WTC11 (cell line): ENCODE measurements at regions not wholly inside any gene's neighbourhood (a gene's known extent, or its start where the extent isn't known, plus 50 kb on each side); places are given as distances from the start of the nearest gene placed in this dataset.
A peak's percentile ranks its signal among the peaks of the same experiment; 100 is the strongest.

ENCODE experiments used
- ATAC-seq: fragments of 200-7000 bp; cut with Tn5 transposase; 2 replicates; pipeline ENCODE4 v1.10.0; 2021; ENCODE audit warnings: mild to moderate bottlenecking, moderate library complexity
- CTCF ChIA-PET: fragments of 300-600 bp; sonication (Branson Sonifier 250); formaldehyde crosslinking; loops from one replicate; lab custom pipeline; 2021; ENCODE audit warnings: antibody characterized with exemption; lab: Charles Lee
- POLR2A ChIA-PET: fragments of 350-600 bp; sonication (Branson Sonifier 250); formaldehyde crosslinking; loops from one replicate; lab custom pipeline; 2021; ENCODE audit warnings: antibody characterized with exemption; lab: Charles Lee
- DNase-seq: peaks from one replicate; pipeline ENCODE4 v3.0.0; 2021; ENCODE audit warnings: low spot score
- H3K27ac Mint-ChIP-seq: 2 replicates; pipeline ENCODE4 v1.8.0; 2021; ENCODE audit warnings: mixed read lengths
- H3K27me3 Mint-ChIP-seq: 2 replicates; pipeline ENCODE4 v1.8.0; 2021; ENCODE audit warnings: low read depth, mild to moderate bottlenecking, moderate library complexity, mixed read lengths
- H3K36me3 Mint-ChIP-seq: 2 replicates; pipeline ENCODE4 v1.8.0; 2021; ENCODE audit warnings: mixed read lengths
- H3K4me1 Mint-ChIP-seq: 2 replicates; pipeline ENCODE4 v1.8.0; 2022; ENCODE audit warnings: mixed read lengths
- H3K4me3 Mint-ChIP-seq: 2 replicates; pipeline ENCODE4 v1.8.0; 2021; ENCODE audit warnings: mild to moderate bottlenecking, moderate library complexity, mixed read lengths
- H3K9me3 Mint-ChIP-seq: 2 replicates; pipeline ENCODE4 v1.8.0; 2021; ENCODE audit warnings: mixed read lengths
- AR ChIP-seq: fragments of 250-450 bp; sonication (Bioruptor Pico); IDR thresholded peaks from 2 replicates; pipeline ENCODE4 v1.9.0; 2021; ENCODE audit warnings: mild to moderate bottlenecking
- ELF4 ChIP-seq: sonication (generic); formaldehyde crosslinking; IDR thresholded peaks from 2 replicates; pipeline ENCODE4 v1.8.1; 2022; ENCODE audit warnings: low read depth, mild to moderate bottlenecking, moderate library complexity, missing genetic modification reagents
- EMX1 ChIP-seq: fragments of 250-450 bp; sonication (Bioruptor Pico); IDR thresholded peaks from 2 replicates; pipeline ENCODE4 v1.8.0; 2021; ENCODE audit warnings: mild to moderate bottlenecking
- ERG ChIP-seq: fragments of 250-450 bp; sonication (Bioruptor Pico); IDR thresholded peaks from 2 replicates; pipeline ENCODE4 v1.8.0; 2021; ENCODE audit warnings: mild to moderate bottlenecking
- HMGXB4 ChIP-seq: sonication (generic); formaldehyde crosslinking; IDR thresholded peaks from 2 replicates; pipeline ENCODE4 v1.8.1; 2023; ENCODE audit warnings: mild to moderate bottlenecking, moderate library complexity, missing genetic modification reagents
- JAZF1 ChIP-seq: fragments of 250-450 bp; sonication (Bioruptor Pico); IDR thresholded peaks from 2 replicates; pipeline ENCODE4 v1.9.0; 2021; ENCODE audit warnings: moderate library complexity, mild to moderate bottlenecking, inconsistent platforms
- MLX ChIP-seq: sonication (generic); formaldehyde crosslinking; IDR thresholded peaks from 2 replicates; pipeline ENCODE4 v1.8.1; 2023; ENCODE audit warnings: mild to moderate bottlenecking, missing genetic modification reagents, moderate library complexity
- RELA ChIP-seq: sonication (generic); formaldehyde crosslinking; IDR thresholded peaks from 2 replicates; pipeline ENCODE4 v1.8.1; 2022; ENCODE audit warnings: missing genetic modification reagents, mild to moderate bottlenecking, borderline replicate concordance
- TEAD4 ChIP-seq: sonication (generic); formaldehyde crosslinking; IDR thresholded peaks from 2 replicates; pipeline ENCODE4 v1.8.0; 2022; ENCODE audit warnings: mild to moderate bottlenecking, missing genetic modification reagents
- ZMAT4 ChIP-seq: fragments of 250-450 bp; sonication (Bioruptor Pico); IDR thresholded peaks from 2 replicates; pipeline ENCODE4 v1.9.0; 2021; ENCODE audit warnings: mild to moderate bottlenecking
- ZNF232 ChIP-seq: sonication (generic); formaldehyde crosslinking; IDR thresholded peaks from 2 replicates; pipeline ENCODE4 v1.8.0; 2022; ENCODE audit warnings: mild to moderate bottlenecking, missing genetic modification reagents
- ZNF263 ChIP-seq: sonication (generic); formaldehyde crosslinking; IDR thresholded peaks from 2 replicates; pipeline ENCODE4 v1.8.1; 2022; ENCODE audit warnings: low read depth, mild to moderate bottlenecking, moderate library complexity, missing genetic modification reagents
- ZNF416 ChIP-seq: fragments of 250-450 bp; sonication (Bioruptor Pico); IDR thresholded peaks from 2 replicates; pipeline ENCODE4 v1.9.0; 2021; ENCODE audit warnings: mild to moderate bottlenecking, inconsistent platforms
- TF ChIP-seq, protein P1 (sequence below): sonication (generic); formaldehyde crosslinking; IDR thresholded peaks from 2 replicates; pipeline ENCODE4 v1.8.1; 2023; ENCODE audit warnings: mild to moderate bottlenecking, missing genetic modification reagents, moderate library complexity
- TF ChIP-seq, protein P2 (sequence below): sonication (generic); formaldehyde crosslinking; IDR thresholded peaks from 2 replicates; pipeline ENCODE4 v1.8.0; 2022; ENCODE audit warnings: missing genetic modification reagents
- TF ChIP-seq, protein P3 (sequence below): fragments of 200-600 bp; IDR thresholded peaks from 2 replicates; pipeline ENCODE4 v1.8.0; 2022; ENCODE audit warnings: antibody characterized with exemption
- TF ChIP-seq, protein P4 (sequence below): sonication (generic); formaldehyde crosslinking; IDR thresholded peaks from 2 replicates; pipeline ENCODE4 v1.8.0; 2023; ENCODE audit warnings: mild to moderate bottlenecking, missing genetic modification reagents

- Mint-ChIP-seq H3K4me3 (no peak overlapping the region), H3K9me3 (no peaks in the 10 kb centered on the region), H3K4me1 (no peaks in the 10 kb centered on the region), H3K27ac (peak overlapping the region; percentile 51; the same call in 1 of the 2 replicates), H3K36me3 (no peaks in the 10 kb centered on the region), H3K27me3 (no peaks in the 10 kb centered on the region)
- TF ChIP-seq HMGXB4 (CRISPR knock-in tag) (no peak), ZMAT4 (no peak), MLX (no peak), RELA (no peak), TEAD4 (CRISPR knock-in tag) (no peak), JAZF1 (no peak), ZNF416 (no peak), EMX1 (CRISPR knock-in tag) (no peak), ZNF232 (CRISPR knock-in tag) (no peak), ERG (CRISPR knock-in tag) (no peak), ELF4 (CRISPR knock-in tag) (no peak), ZNF263 (CRISPR knock-in tag) (no peak), AR (CRISPR knock-in tag) (no peak)
- TF ChIP-seq, protein P1, sequence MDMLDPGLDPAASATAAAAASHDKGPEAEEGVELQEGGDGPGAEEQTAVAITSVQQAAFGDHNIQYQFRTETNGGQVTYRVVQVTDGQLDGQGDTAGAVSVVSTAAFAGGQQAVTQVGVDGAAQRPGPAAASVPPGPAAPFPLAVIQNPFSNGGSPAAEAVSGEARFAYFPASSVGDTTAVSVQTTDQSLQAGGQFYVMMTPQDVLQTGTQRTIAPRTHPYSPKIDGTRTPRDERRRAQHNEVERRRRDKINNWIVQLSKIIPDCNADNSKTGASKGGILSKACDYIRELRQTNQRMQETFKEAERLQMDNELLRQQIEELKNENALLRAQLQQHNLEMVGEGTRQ (CRISPR knock-in tag): no peak
- TF ChIP-seq, protein P2, sequence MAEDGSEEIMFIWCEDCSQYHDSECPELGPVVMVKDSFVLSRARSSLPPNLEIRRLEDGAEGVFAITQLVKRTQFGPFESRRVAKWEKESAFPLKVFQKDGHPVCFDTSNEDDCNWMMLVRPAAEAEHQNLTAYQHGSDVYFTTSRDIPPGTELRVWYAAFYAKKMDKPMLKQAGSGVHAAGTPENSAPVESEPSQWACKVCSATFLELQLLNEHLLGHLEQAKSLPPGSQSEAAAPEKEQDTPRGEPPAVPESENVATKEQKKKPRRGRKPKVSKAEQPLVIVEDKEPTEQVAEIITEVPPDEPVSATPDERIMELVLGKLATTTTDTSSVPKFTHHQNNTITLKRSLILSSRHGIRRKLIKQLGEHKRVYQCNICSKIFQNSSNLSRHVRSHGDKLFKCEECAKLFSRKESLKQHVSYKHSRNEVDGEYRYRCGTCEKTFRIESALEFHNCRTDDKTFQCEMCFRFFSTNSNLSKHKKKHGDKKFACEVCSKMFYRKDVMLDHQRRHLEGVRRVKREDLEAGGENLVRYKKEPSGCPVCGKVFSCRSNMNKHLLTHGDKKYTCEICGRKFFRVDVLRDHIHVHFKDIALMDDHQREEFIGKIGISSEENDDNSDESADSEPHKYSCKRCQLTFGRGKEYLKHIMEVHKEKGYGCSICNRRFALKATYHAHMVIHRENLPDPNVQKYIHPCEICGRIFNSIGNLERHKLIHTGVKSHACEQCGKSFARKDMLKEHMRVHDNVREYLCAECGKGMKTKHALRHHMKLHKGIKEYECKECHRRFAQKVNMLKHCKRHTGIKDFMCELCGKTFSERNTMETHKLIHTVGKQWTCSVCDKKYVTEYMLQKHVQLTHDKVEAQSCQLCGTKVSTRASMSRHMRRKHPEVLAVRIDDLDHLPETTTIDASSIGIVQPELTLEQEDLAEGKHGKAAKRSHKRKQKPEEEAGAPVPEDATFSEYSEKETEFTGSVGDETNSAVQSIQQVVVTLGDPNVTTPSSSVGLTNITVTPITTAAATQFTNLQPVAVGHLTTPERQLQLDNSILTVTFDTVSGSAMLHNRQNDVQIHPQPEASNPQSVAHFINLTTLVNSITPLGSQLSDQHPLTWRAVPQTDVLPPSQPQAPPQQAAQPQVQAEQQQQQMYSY (CRISPR knock-in tag): no peak
- TF ChIP-seq, protein P3, sequence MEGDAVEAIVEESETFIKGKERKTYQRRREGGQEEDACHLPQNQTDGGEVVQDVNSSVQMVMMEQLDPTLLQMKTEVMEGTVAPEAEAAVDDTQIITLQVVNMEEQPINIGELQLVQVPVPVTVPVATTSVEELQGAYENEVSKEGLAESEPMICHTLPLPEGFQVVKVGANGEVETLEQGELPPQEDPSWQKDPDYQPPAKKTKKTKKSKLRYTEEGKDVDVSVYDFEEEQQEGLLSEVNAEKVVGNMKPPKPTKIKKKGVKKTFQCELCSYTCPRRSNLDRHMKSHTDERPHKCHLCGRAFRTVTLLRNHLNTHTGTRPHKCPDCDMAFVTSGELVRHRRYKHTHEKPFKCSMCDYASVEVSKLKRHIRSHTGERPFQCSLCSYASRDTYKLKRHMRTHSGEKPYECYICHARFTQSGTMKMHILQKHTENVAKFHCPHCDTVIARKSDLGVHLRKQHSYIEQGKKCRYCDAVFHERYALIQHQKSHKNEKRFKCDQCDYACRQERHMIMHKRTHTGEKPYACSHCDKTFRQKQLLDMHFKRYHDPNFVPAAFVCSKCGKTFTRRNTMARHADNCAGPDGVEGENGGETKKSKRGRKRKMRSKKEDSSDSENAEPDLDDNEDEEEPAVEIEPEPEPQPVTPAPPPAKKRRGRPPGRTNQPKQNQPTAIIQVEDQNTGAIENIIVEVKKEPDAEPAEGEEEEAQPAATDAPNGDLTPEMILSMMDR: no peak
- TF ChIP-seq, protein P4, sequence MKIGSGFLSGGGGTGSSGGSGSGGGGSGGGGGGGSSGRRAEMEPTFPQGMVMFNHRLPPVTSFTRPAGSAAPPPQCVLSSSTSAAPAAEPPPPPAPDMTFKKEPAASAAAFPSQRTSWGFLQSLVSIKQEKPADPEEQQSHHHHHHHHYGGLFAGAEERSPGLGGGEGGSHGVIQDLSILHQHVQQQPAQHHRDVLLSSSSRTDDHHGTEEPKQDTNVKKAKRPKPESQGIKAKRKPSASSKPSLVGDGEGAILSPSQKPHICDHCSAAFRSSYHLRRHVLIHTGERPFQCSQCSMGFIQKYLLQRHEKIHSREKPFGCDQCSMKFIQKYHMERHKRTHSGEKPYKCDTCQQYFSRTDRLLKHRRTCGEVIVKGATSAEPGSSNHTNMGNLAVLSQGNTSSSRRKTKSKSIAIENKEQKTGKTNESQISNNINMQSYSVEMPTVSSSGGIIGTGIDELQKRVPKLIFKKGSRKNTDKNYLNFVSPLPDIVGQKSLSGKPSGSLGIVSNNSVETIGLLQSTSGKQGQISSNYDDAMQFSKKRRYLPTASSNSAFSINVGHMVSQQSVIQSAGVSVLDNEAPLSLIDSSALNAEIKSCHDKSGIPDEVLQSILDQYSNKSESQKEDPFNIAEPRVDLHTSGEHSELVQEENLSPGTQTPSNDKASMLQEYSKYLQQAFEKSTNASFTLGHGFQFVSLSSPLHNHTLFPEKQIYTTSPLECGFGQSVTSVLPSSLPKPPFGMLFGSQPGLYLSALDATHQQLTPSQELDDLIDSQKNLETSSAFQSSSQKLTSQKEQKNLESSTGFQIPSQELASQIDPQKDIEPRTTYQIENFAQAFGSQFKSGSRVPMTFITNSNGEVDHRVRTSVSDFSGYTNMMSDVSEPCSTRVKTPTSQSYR (CRISPR knock-in tag): no peak
- no peak for DNase-seq
- ATAC-seq: no peak
- POLR2A ChIA-PET: no interaction called here
- CTCF ChIA-PET: no interaction called here
Observed at GRCh38 chr13:53822136-53822535, 793.5 kb downstream of the OLFM4 start.
